ENCODE measurements at regions not wholly inside any gene's neighbourhood (a gene's known extent, or its start where the extent isn't known, plus 50 kb on each side); places are given as distances from the start of the nearest gene placed in this dataset.

GRCh38 chr6:150690681-150691080 is 91.0 kb downstream of the PLEKHG1 start (continued):
- TF ChIP-seq NFYA (IDR thresholded peaks at IDR 0.05; ENCODE audit: borderline replicate concordance, low read depth, low read length), result no peak
- no peak for TF ChIP-seq JUND (IDR thresholded peaks at IDR 0.05; ENCODE audit: low read depth, low read length)
- TF ChIP-seq ZZZ3 (IDR thresholded peaks at IDR 0.05; ENCODE audit: control insufficient read depth, insufficient read length, low read depth), result no peak
- TF ChIP-seq RB1 (IDR thresholded peaks at IDR 0.05; ENCODE audit: borderline replicate concordance), result no peak

- 44% methylated on average over 2 of the region's 2 CpGs for WGBS (ENCODE audit: insufficient coverage, insufficient replicate concordance, low lambda C conversion rate, missing lambda C conversion rate)
- in situ Hi-C loops (cut with MboI) (no loop called here), intact Hi-C loops (cut with micrococcal nuclease; ENCODE audit: unreplicated experiment) (loop anchor here (5.0 kb wide), 2 partner anchors 54 to 274 kb away; no protein-coding TSS in a partner anchor)
- Histone ChIP-seq H3K9me3 (replicated peaks; ENCODE audit: control insufficient read depth, insufficient read depth, low read length) (peaks cover 2% of the 10 kb centered on the region; the same call in 2 of the 3 replicates), H4K20me1 (ENCODE audit: control insufficient read depth, insufficient read depth) (no peaks in the 10 kb centered on the region), H3K27ac (ENCODE audit: control insufficient read depth, insufficient read depth) (no peak overlapping the region), H3K27me3 (replicated peaks in 1 of 2; ENCODE audit: control insufficient read depth in 2 of 2, insufficient read depth in 2 of 2, low read length in 1 of 2) (no peaks in the 10 kb centered on the region; a peak in 1 of 4 replicates), H3K79me2 (ENCODE audit: control insufficient read depth, insufficient read depth, low read length) (no peaks in the 10 kb centered on the region), H3K4me3 (no peak overlapping the region), H2AFZ (ENCODE audit: control insufficient read depth, low read depth, low read length) (no peak overlapping the region), H3K4me2 (ENCODE audit: control insufficient read depth, insufficient read depth) (no peak overlapping the region), H3K9ac (ENCODE audit: control insufficient read depth, insufficient read depth, low read length) (no peak overlapping the region), H3K36me3 (ENCODE audit: control insufficient read depth in 2 of 2, insufficient read depth in 2 of 2, low read length in 1 of 2) (no peaks in the 10 kb centered on the region), H3K4me1 (ENCODE audit: control insufficient read depth, insufficient read depth, low read length) (peaks cover 23% of the 10 kb centered on the region)
- ChIA-PET POLR2A (no interaction called here), CTCF (interaction anchor here (1.4 kb wide), 1 partner anchor 91 kb away, joined by 5 read pairs; no protein-coding TSS in a partner anchor), SMC1A (ENCODE audit: uncharacterized antibody, unreplicated experiment) (interaction anchor here (1.8 to 6.5 kb wide), 3 partner anchors 28 to 58 kb away, joined by 5 to 43 read pairs (median 14); no protein-coding TSS in a partner anchor), RAD21 (ENCODE audit: unreplicated experiment) (no interaction called here)
- FAIRE-seq, result no peak
- no TSS peak for BruUV-seq (replicated peaks)
- ATAC-seq, result peak; percentile 37
- DNase-seq (ENCODE audit: low read depth, low spot score), result no peak
- TF ChIP-seq RFX5 (IDR thresholded peaks at IDR 0.05; ENCODE audit: low read depth, low read length), result no peak
- peak; percentile 57; the same call in 1 of the 2 replicates for TF ChIP-seq RUNX3 (IDR thresholded peaks at IDR 0.05; ENCODE audit: low read length)
- TF ChIP-seq ZBTB40 (IDR thresholded peaks at IDR 0.05; ENCODE audit: borderline replicate concordance), result no peak
- peak; percentile 36; the same call in 1 of the 2 replicates for TF ChIP-seq FOXM1 (IDR thresholded peaks at IDR 0.05; ENCODE audit: low read depth, low read length)
Observed at GRCh38 chr6:150691463-150691862, 91.8 kb downstream of the PLEKHG1 start.

Data from GM12878 (cell line).